ENCODE measurements at regions not wholly inside any gene's neighbourhood (a gene's known extent, or its start where the extent isn't known, plus 50 kb on each side); places are given as distances from the start of the nearest gene placed in this dataset.

- DNase-seq: no peak
Measured at GRCh38 chr7:13047061-13047460, 359.6 kb downstream of the ARL4A start.

GRCh38 chr7:13049946-13050345 lies 362.5 kb downstream of the ARL4A start:
- DNase-seq: no peak

GRCh38 chr7:13050703-13051102 lies 363.3 kb downstream of the ARL4A start:
- DNase-seq: no peak

- no peak for DNase-seq
Measured at GRCh38 chr7:13055732-13056368, 368.4 kb downstream of the ARL4A start.

GRCh38 chr7:13057462-13058200 lies 370.2 kb downstream of the ARL4A start:
- DNase-seq: no peak

- no peak for DNase-seq
Measured at GRCh38 chr7:13060173-13060572, 372.7 kb downstream of the ARL4A start.

- no peak for DNase-seq
Measured at GRCh38 chr7:13061115-13061514, 373.7 kb downstream of the ARL4A start.

- DNase-seq: no peak
Measured at GRCh38 chr7:13062631-13063030, 375.2 kb downstream of the ARL4A start.

GRCh38 chr7:13067036-13067435 lies 379.6 kb downstream of the ARL4A start:
- no peak for DNase-seq

GRCh38 chr7:13068032-13068431 lies 380.6 kb downstream of the ARL4A start:
- DNase-seq: no peak

GRCh38 chr7:13069841-13070240 lies 382.4 kb downstream of the ARL4A start:
- DNase-seq: no peak

GRCh38 chr7:13072014-13072413 lies 384.6 kb downstream of the ARL4A start:
- no peak for DNase-seq

- no peak for DNase-seq
Measured at GRCh38 chr7:13077466-13077865, 390.0 kb downstream of the ARL4A start.

GRCh38 chr7:13078105-13078504 lies 390.7 kb downstream of the ARL4A start:
- no peak for DNase-seq

- no peak for DNase-seq
Measured at GRCh38 chr7:13090959-13091358, 403.5 kb downstream of the ARL4A start.

- no peak for DNase-seq
Measured at GRCh38 chr7:13091974-13092707, 404.7 kb downstream of the ARL4A start.

- no peak for DNase-seq
Measured at GRCh38 chr7:13092708-13093005, 405.2 kb downstream of the ARL4A start.

- no peak for DNase-seq
Measured at GRCh38 chr7:13093160-13093559, 405.7 kb downstream of the ARL4A start.

GRCh38 chr7:13097499-13097898 lies 410.1 kb downstream of the ARL4A start:
- DNase-seq: no peak

GRCh38 chr7:13098161-13098560 lies 410.7 kb downstream of the ARL4A start:
- DNase-seq: no peak

- peak in 1 of 2 experiments; percentile 6 for DNase-seq
Measured at GRCh38 chr7:13099154-13099795, 411.8 kb downstream of the ARL4A start.

- no peak for DNase-seq
Measured at GRCh38 chr7:13104128-13104527, 416.7 kb downstream of the ARL4A start.

- DNase-seq: no peak
Measured at GRCh38 chr7:13105209-13105608, 417.8 kb downstream of the ARL4A start.

- no peak for DNase-seq
Measured at GRCh38 chr7:13106513-13106912, 419.1 kb downstream of the ARL4A start.
